GM12878 (cell line): ENCODE measurements at regions not wholly inside any gene's neighbourhood (a gene's known extent, or its start where the extent isn't known, plus 50 kb on each side); places are given as distances from the start of the nearest gene placed in this dataset.

Source experiments
- ATAC-seq: fragments of 200-7000 bp; cut with Tn5 transposase; 3 replicates; pipeline ENCODE4 v1.9.1; 2020; ENCODE audit warnings: mild to moderate bottlenecking, moderate library complexity
- BruUV-seq: library from RNA; stranded (reverse); fragments of 400-500 nt; replicated peaks from 2 replicates; lab custom pipeline; 2021; lab: Mats Ljungman, UMichigan
- CTCF ChIA-PET: fragments of 300-600 bp; sonication (Branson Sonifier 250); formaldehyde crosslinking; extraction: SDS; loops from one replicate; lab custom pipeline; 2021; ENCODE audit warnings: inconsistent platforms; lab: Yijun Ruan, JAX
- POLR2A ChIA-PET: fragments of 350-600 bp; formaldehyde crosslinking; extraction: SDS; loops from one replicate; lab custom pipeline; 2021; ENCODE audit warnings: inconsistent platforms; lab: Charles Lee
- RAD21 ChIA-PET: fragments of 300-600 bp; sonication (Branson Sonifier 250); formaldehyde crosslinking; loops from one replicate; lab custom pipeline; 2023; ENCODE audit warnings: antibody characterized with exemption; ENCODE audit not compliant: unreplicated experiment; lab: Charles Lee
- SMC1A ChIA-PET: fragments of 300-600 bp; sonication (Branson Sonifier 250); formaldehyde crosslinking; loops from one replicate; lab custom pipeline; 2023; ENCODE audit not compliant: unreplicated experiment, uncharacterized antibody; lab: Charles Lee
- DNase-seq: peaks from one replicate; pipeline ENCODE4 v3.0.0-alpha.2; 2011; ENCODE audit warnings: low read depth, low spot score
- FAIRE-seq: peaks from 3 replicates; lab custom pipeline; 2011; peaks lifted over from hg19 to GRCh38; lab: Jason Lieb, UNC
- H2AFZ ChIP-seq: 2 replicates; pipeline ENCODE4 v1.6.0; 2011; ENCODE audit warnings: low read depth, low read length, control low read depth; ENCODE audit not compliant: control insufficient read depth
- H3K27ac ChIP-seq: 2 replicates; pipeline ENCODE4 v1.5.1; 2011; ENCODE audit warnings: control low read depth; ENCODE audit not compliant: control insufficient read depth, insufficient read depth
- H3K27me3 ChIP-seq, 2 experiments: replicated peaks in 1 of 2; 2 replicates each; pipeline versions ENCODE4 v1.6.0 to v1.6.1; 2011; ENCODE audit warnings: low read length in 1 of 2; ENCODE audit not compliant: control insufficient read depth in 2 of 2, insufficient read depth in 2 of 2
- H3K36me3 ChIP-seq, 2 experiments: 2 replicates each; pipeline ENCODE4 v1.5.1; 2011; ENCODE audit warnings: low read length in 1 of 2; ENCODE audit not compliant: control insufficient read depth in 2 of 2, insufficient read depth in 2 of 2
- H3K4me1 ChIP-seq: 2 replicates; pipeline ENCODE4 v1.6.1; 2011; ENCODE audit warnings: mild to moderate bottlenecking, low read length, moderate library complexity, mixed read lengths; ENCODE audit not compliant: control insufficient read depth, insufficient read depth
- H3K4me2 ChIP-seq: 2 replicates; pipeline ENCODE4 v1.6.0; 2011; ENCODE audit warnings: control low read depth; ENCODE audit not compliant: control insufficient read depth, insufficient read depth
- H3K4me3 ChIP-seq: fragments of 200-600 bp; sonication (generic); 2 replicates; pipeline ENCODE4 v1.5.1; 2016
- H3K79me2 ChIP-seq: 2 replicates; pipeline ENCODE4 v1.6.0; 2011; ENCODE audit warnings: low read length; ENCODE audit not compliant: control insufficient read depth, insufficient read depth
- H3K9ac ChIP-seq: 2 replicates; pipeline ENCODE4 v1.8.0; 2011; ENCODE audit warnings: low read length, control low read depth, mixed read lengths; ENCODE audit not compliant: control insufficient read depth, insufficient read depth
- H3K9me3 ChIP-seq: replicated peaks from 3 replicates; pipeline ENCODE4 v1.5.1; 2011; ENCODE audit warnings: mild to moderate bottlenecking, low read length; ENCODE audit not compliant: control insufficient read depth, insufficient read depth
- H4K20me1 ChIP-seq: 2 replicates; pipeline ENCODE4 v1.6.0; 2011; ENCODE audit not compliant: control insufficient read depth, insufficient read depth
- ATF3 ChIP-seq: IDR thresholded peaks from 2 replicates; pipeline ENCODE4 v1.6.1; 2011; ENCODE audit warnings: low read depth, mild to moderate bottlenecking, low read length, moderate library complexity, borderline replicate concordance; ENCODE audit errors: extremely low read depth
- CUX1 ChIP-seq: IDR thresholded peaks from 2 replicates; pipeline ENCODE4 v1.6.1; 2012; ENCODE audit warnings: improper control_type of control experiment, low read depth, low read length; ENCODE audit not compliant: insufficient replicate concordance
- E2F8 ChIP-seq: fragments of 450-650 bp; IDR thresholded peaks from 2 replicates; pipeline ENCODE4 v1.6.1; 2018; ENCODE audit warnings: mild to moderate bottlenecking, low read depth, moderate library complexity; ENCODE audit not compliant: partially characterized antibody
- EGR1 ChIP-seq, 2 experiments: IDR thresholded peaks; 1 replicate in 1 of 2; 2 replicates in 1 of 2; pipeline ENCODE4 v1.6.1; 2011 to 2012; ENCODE audit warnings: low read depth in 2 of 2, low read length in 2 of 2, borderline replicate concordance in 1 of 2, mild to moderate bottlenecking in 1 of 2, moderate library complexity in 1 of 2
- TAF1 ChIP-seq: IDR thresholded peaks from 2 replicates; pipeline ENCODE4 v1.6.1; 2011; ENCODE audit warnings: mild to moderate bottlenecking, low read depth, low read length, borderline replicate concordance
- WRNIP1 ChIP-seq: IDR thresholded peaks from 2 replicates; pipeline ENCODE4 v1.6.1; 2011; ENCODE audit warnings: low read depth, low read length, improper control_type of control experiment, borderline replicate concordance
- ZNF24 ChIP-seq: fragments of 450-650 bp; IDR thresholded peaks from 2 replicates; pipeline ENCODE4 v1.6.1; 2017; ENCODE audit warnings: antibody characterized with exemption, mild to moderate bottlenecking
- ZNF687 ChIP-seq: fragments of 450-650 bp; IDR thresholded peaks from 2 replicates; pipeline ENCODE4 v1.6.1; 2017; ENCODE audit warnings: mild to moderate bottlenecking, moderate library complexity
- WGBS: methylation state at CpG from one replicate; pipeline ENCODE4 v1.1.6; 2016; ENCODE audit warnings: low lambda C conversion rate; ENCODE audit not compliant: insufficient replicate concordance, insufficient coverage; ENCODE audit errors: missing lambda C conversion rate; 5-methylcytosine and 5-hydroxymethylcytosine counted together
- in situ Hi-C: fragments of 300-500 bp; cut with MboI; formaldehyde crosslinking; loops from 9 replicates; pipeline ENCODE4 v1.14.3; 2018; ENCODE audit warnings: mixed read lengths
- intact Hi-C: fragments of 100-400 bp; cut with micrococcal nuclease; formaldehyde crosslinking; loops from one replicate; pipeline ENCODE4 v1.14.2; 2022; ENCODE audit not compliant: unreplicated experiment

- no TSS peak for BruUV-seq
- RAD21 ChIA-PET: no interaction called here
- POLR2A ChIA-PET: no interaction called here
- Histone ChIP-seq H2AFZ (no peak overlapping the region), H3K4me1 (no peaks in the 10 kb centered on the region), H3K27ac (no peak overlapping the region), H3K36me3 (no peaks in the 10 kb centered on the region), H3K4me2 (no peak overlapping the region), H3K9ac (no peak overlapping the region), H3K27me3 (no peaks in the 10 kb centered on the region), H3K4me3 (no peak overlapping the region), H4K20me1 (no peaks in the 10 kb centered on the region), H3K79me2 (no peaks in the 10 kb centered on the region), H3K9me3 (no peaks in the 10 kb centered on the region)
- intact Hi-C loops: no loop called here
- WGBS: 3% methylated on average over 4 of the region's 4 CpGs
- SMC1A ChIA-PET: no interaction called here
- CTCF ChIA-PET: no interaction called here
- in situ Hi-C loops: no loop called here
- no peak for DNase-seq
- ATAC-seq: no peak
- no peak for FAIRE-seq
- TF ChIP-seq ZNF687 (no peak), E2F8 (no peak), EGR1 (IDR thresholded peaks at IDR 0.05; ENCODE audit: borderline replicate concordance in 1 of 2, low read depth in 2 of 2, low read length in 2 of 2) (no peak), WRNIP1 (no peak), ATF3 (no peak), ZNF24 (no peak), TAF1 (no peak), CUX1 (no peak)
These were observed 211.3 kb upstream of the NSMCE3 start for GRCh38 chr15:29480949-29481348.
